ENCODE measurements at regions not wholly inside any gene's neighbourhood (a gene's known extent, or its start where the extent isn't known, plus 50 kb on each side); places are given as distances from the start of the nearest gene placed in this dataset.

- no peak for DNase-seq (ENCODE audit: insufficient read length, low spot score)
- no peak for FAIRE-seq
- no peak for TF ChIP-seq CTCF (IDR thresholded peaks at IDR 0.05; ENCODE audit: insufficient read depth, missing control alignments)
Measured at GRCh38 chr16:75971334-75971733, 245.0 kb upstream of the CPHXL start.

GRCh38 chr16:75983296-75983695 lies 257.0 kb upstream of the CPHXL start:
- DNase-seq (ENCODE audit: insufficient read length, low spot score) (no peak), FAIRE-seq (no peak)
- no peak for TF ChIP-seq CTCF (IDR thresholded peaks at IDR 0.05; ENCODE audit: insufficient read depth, missing control alignments)

GRCh38 chr16:75983741-75984381 lies 257.6 kb upstream of the CPHXL start:
- FAIRE-seq (no peak), DNase-seq (ENCODE audit: insufficient read length, low spot score) (no peak)
- TF ChIP-seq CTCF (IDR thresholded peaks at IDR 0.05; ENCODE audit: insufficient read depth, missing control alignments): no peak

- no peak for DNase-seq (ENCODE audit: insufficient read length, low spot score)
- no peak for TF ChIP-seq CTCF (IDR thresholded peaks at IDR 0.05; ENCODE audit: insufficient read depth, missing control alignments)
- no peak for FAIRE-seq
Measured at GRCh38 chr16:75987323-75987722, 261.0 kb upstream of the CPHXL start.

GRCh38 chr16:75996491-75996890 lies 270.2 kb upstream of the CPHXL start:
- no peak for TF ChIP-seq CTCF (IDR thresholded peaks at IDR 0.05; ENCODE audit: insufficient read depth, missing control alignments)
- no peak for DNase-seq (ENCODE audit: insufficient read length, low spot score)
- FAIRE-seq: no peak

- DNase-seq (ENCODE audit: insufficient read length, low spot score) (no peak), FAIRE-seq (no peak)
- TF ChIP-seq CTCF (IDR thresholded peaks at IDR 0.05; ENCODE audit: insufficient read depth, missing control alignments): no peak
Measured at GRCh38 chr16:75997606-75998005, 271.3 kb upstream of the CPHXL start.

- FAIRE-seq: no peak
- TF ChIP-seq CTCF (IDR thresholded peaks at IDR 0.05; ENCODE audit: insufficient read depth, missing control alignments): no peak
- no peak for DNase-seq (ENCODE audit: insufficient read length, low spot score)
Measured at GRCh38 chr16:76007645-76008044, 269.6 kb upstream of the CNTNAP4 start.
